ENCODE measurements at regions not wholly inside any gene's neighbourhood (a gene's known extent, or its start where the extent isn't known, plus 50 kb on each side); places are given as distances from the start of the nearest gene placed in this dataset.
"Not testable (repeated sequence)": the region's sequence is repeated elsewhere in the genome, so short reads cannot be mapped to it uniquely, and the experiment has no call there.

- no peak for DNase-seq
These were observed 111.2 kb downstream of the THBS2 start for GRCh38 chr6:169142538-169142844.

- no peak for DNase-seq
These were observed 111.7 kb downstream of the THBS2 start for GRCh38 chr6:169141671-169142537.

- DNase-seq, result no peak
These were observed 112.6 kb downstream of the THBS2 start for GRCh38 chr6:169140986-169141495.

- no peak for DNase-seq
These were observed 114.3 kb downstream of the THBS2 start for GRCh38 chr6:169139179-169139971.

GRCh38 chr6:169132352-169132940 lies 121.2 kb downstream of the THBS2 start:
- DNase-seq, result no peak

GRCh38 chr6:169131390-169131789 lies 122.3 kb downstream of the THBS2 start:
- DNase-seq, result no peak

- DNase-seq, result no peak
These were observed 123.5 kb downstream of the THBS2 start for GRCh38 chr6:169130113-169130512.

GRCh38 chr6:169121013-169121412 lies 132.6 kb downstream of the THBS2 start:
- no peak for DNase-seq

GRCh38 chr6:169119669-169120068 lies 134.0 kb downstream of the THBS2 start:
- DNase-seq, result no peak

- no peak for DNase-seq
These were observed 135.3 kb downstream of the THBS2 start for GRCh38 chr6:169118346-169118830.

- DNase-seq, result no peak
These were observed 136.0 kb downstream of the THBS2 start for GRCh38 chr6:169117663-169118062.

GRCh38 chr6:169115632-169116031 lies 138.0 kb downstream of the THBS2 start:
- DNase-seq, result no peak

GRCh38 chr6:169114632-169115031 lies 139.0 kb downstream of the THBS2 start:
- not testable (repeated sequence) for DNase-seq

GRCh38 chr6:169112483-169113320 lies 140.9 kb downstream of the THBS2 start:
- no peak for DNase-seq

GRCh38 chr6:169111203-169111602 lies 142.4 kb downstream of the THBS2 start:
- no peak for DNase-seq

GRCh38 chr6:169109411-169110220 lies 144.0 kb downstream of the THBS2 start:
- DNase-seq, result no peak

- no peak for DNase-seq
These were observed 144.9 kb downstream of the THBS2 start for GRCh38 chr6:169108753-169109152.

GRCh38 chr6:169106176-169106575 lies 147.5 kb downstream of the THBS2 start:
- no peak for DNase-seq

GRCh38 chr6:169101981-169102380 lies 151.7 kb downstream of the THBS2 start:
- DNase-seq, result no peak

GRCh38 chr6:169101036-169101805 lies 152.4 kb downstream of the THBS2 start:
- no peak for DNase-seq

Measured in activated gamma-delta T cell treated with Interleukin-2 at 50 U/mL for 16 hours (primary cell).